Peyer's patch (tissue), 4 donors: ENCODE measurements at regions not wholly inside any gene's neighbourhood (a gene's known extent, or its start where the extent isn't known, plus 50 kb on each side); places are given as distances from the start of the nearest gene placed in this dataset.

ENCODE experiments used
- DNase-seq, 3 donors: peaks; one replicate each; pipeline ENCODE4 v3.0.0-alpha.2; 2017 to 2019
- H3K27ac ChIP-seq, 4 donors: fragments of 200-600 bp; sonication (generic); one replicate each; pipeline ENCODE4 v1.5.1; 2016 to 2019
- H3K27me3 ChIP-seq, 2 donors: fragments of 200-600 bp; sonication (generic); one replicate each; pipeline ENCODE4 v1.5.1; 2019
- H3K36me3 ChIP-seq, 3 donors: fragments of 200-600 bp; sonication (generic); one replicate each; pipeline ENCODE4 v1.5.1; 2016 to 2019
- H3K4me1 ChIP-seq, 4 donors: fragments of 200-600 bp; sonication (generic); one replicate each; pipeline ENCODE4 v1.5.1; 2016 to 2019
- H3K4me3 ChIP-seq, 4 donors: fragments of 200-600 bp; sonication (generic); 1 replicate in 3 of 4; 2 replicates in 1 of 4; pipeline ENCODE4 v1.5.1; 2016 to 2019; ENCODE audit warnings: mild to moderate bottlenecking in 1 of 4
- H3K9me3 ChIP-seq, 4 donors: fragments of 200-600 bp; sonication (generic); one replicate each; pipeline ENCODE4 v1.5.1; 2016 to 2019; ENCODE audit warnings: mild to moderate bottlenecking in 1 of 4
- POLR2A ChIP-seq, 2 donors: fragments of 450-650 bp; IDR thresholded peaks; one replicate each; pipeline ENCODE4 v1.5.1; 2017; ENCODE audit warnings: antibody characterized with exemption in 2 of 2, mild to moderate bottlenecking in 2 of 2, moderate library complexity in 2 of 2
- TF ChIP-seq, protein P1 (sequence below), 6 experiments: fragments of 450-650 bp in 4 of 6; fragments of 200-600 bp in 2 of 6; sonication (generic) in 1 of 6; IDR thresholded peaks; one replicate each; pipeline ENCODE4 v1.5.1; 2017 to 2019; ENCODE audit warnings: antibody characterized with exemption in 6 of 6, mild to moderate bottlenecking in 3 of 6, moderate library complexity in 1 of 6

- no peaks in the 10 kb centered on the region for H3K27me3 ChIP-seq
Measured at GRCh38 chr7:22639396-22639795, 87.6 kb upstream of the IL6 start.

GRCh38 chr7:22635349-22635748 is 91.7 kb upstream of the IL6 start:
- no peak overlapping the region for H3K27ac ChIP-seq
- no peak overlapping the region for H3K4me3 ChIP-seq
- no peaks in the 10 kb centered on the region for H3K9me3 ChIP-seq
- TF ChIP-seq, protein P1, sequence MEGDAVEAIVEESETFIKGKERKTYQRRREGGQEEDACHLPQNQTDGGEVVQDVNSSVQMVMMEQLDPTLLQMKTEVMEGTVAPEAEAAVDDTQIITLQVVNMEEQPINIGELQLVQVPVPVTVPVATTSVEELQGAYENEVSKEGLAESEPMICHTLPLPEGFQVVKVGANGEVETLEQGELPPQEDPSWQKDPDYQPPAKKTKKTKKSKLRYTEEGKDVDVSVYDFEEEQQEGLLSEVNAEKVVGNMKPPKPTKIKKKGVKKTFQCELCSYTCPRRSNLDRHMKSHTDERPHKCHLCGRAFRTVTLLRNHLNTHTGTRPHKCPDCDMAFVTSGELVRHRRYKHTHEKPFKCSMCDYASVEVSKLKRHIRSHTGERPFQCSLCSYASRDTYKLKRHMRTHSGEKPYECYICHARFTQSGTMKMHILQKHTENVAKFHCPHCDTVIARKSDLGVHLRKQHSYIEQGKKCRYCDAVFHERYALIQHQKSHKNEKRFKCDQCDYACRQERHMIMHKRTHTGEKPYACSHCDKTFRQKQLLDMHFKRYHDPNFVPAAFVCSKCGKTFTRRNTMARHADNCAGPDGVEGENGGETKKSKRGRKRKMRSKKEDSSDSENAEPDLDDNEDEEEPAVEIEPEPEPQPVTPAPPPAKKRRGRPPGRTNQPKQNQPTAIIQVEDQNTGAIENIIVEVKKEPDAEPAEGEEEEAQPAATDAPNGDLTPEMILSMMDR (IDR thresholded peaks at IDR 0.05): no peak
- TF ChIP-seq POLR2A (IDR thresholded peaks at IDR 0.05): no peak
- no peaks in the 10 kb centered on the region for H3K27me3 ChIP-seq
- no peak for DNase-seq
- no peaks in the 10 kb centered on the region for H3K36me3 ChIP-seq
- no peaks in the 10 kb centered on the region for H3K4me1 ChIP-seq

More at GRCh38 chr7:22639396-22639795, 87.6 kb upstream of the IL6 start:
- Histone ChIP-seq H3K4me3 (no peak overlapping the region), H3K36me3 (no peaks in the 10 kb centered on the region), H3K9me3 (peaks cover 0 to 3% (median 0%) of the 10 kb centered on the region in 4 donors), H3K4me1 (no peaks in the 10 kb centered on the region), H3K27ac (no peak overlapping the region)
- no peak for DNase-seq
- TF ChIP-seq, protein P1 (IDR thresholded peaks at IDR 0.05): no peak
- no peak for TF ChIP-seq POLR2A (IDR thresholded peaks at IDR 0.05)

DNA sequence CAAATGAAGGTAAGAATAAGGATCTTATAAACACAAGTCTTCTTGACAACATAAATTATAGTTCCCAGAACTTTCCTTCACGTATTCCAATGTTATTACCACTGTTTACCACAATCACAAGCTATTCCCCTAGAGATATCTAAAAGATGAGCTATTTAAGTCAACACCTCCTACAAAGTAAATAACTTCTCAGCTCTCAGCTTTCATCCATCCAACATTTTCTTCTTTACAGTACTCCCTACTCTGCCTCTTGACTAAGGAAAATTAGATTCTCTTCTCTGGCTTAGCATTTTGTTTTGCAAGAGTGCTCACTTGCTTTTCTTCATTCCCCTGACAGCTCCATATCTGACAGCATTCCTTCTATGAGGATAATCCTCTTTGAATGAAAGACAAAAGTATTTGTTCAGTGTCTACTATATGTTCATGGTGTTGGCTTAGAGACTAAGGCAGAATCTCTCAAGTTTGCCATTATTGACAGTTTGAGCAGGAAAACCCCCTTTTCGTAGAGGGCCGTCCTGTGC is 93.0 kb upstream of the IL6 start:
- DNase-seq: no peak
- no peak overlapping the region for H3K27ac ChIP-seq
- H3K27me3 ChIP-seq: no peaks in the 10 kb centered on the region
- no peak for TF ChIP-seq POLR2A (IDR thresholded peaks at IDR 0.05)
- TF ChIP-seq, protein P1 (IDR thresholded peaks at IDR 0.05): no peak
- no peaks in the 10 kb centered on the region for H3K36me3 ChIP-seq
- no peaks in the 10 kb centered on the region for H3K4me1 ChIP-seq
- H3K9me3 ChIP-seq: no peaks in the 10 kb centered on the region
- H3K4me3 ChIP-seq: no peak overlapping the region

DNA sequence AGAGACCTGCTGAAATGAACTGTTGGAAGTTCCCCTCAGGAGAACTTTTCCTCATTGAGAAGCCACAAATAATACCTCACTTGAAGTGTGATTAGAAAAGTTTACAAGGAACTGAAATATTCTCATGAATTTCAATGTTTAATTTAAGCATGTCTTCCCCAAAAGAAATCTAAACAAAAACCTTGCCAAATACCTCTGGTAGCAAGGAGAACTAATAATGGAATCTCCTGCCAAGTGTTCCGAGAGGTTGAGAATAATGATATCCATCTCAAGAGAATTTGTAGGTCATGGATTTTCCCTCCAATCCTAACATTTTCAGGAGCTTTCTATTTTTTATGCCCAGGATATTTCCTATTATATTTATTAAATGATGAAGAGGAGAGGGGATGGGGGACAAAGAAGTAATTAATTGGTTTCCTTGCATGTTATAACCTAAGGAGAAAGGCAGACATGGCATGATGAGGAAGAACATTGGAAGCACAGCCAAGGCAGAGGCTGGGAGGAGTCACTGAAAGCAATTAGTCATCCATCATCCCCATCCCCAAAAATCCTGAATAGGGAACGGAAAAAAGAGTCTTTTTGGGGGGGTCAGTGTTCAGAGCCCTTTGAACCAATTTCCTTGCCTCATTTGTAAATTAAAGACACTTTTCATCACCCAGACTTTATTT is 93.6 kb upstream of the IL6 start:
- H3K4me3 ChIP-seq: no peak overlapping the region
- H3K27me3 ChIP-seq: no peaks in the 10 kb centered on the region
- H3K9me3 ChIP-seq: no peaks in the 10 kb centered on the region
- no peak for DNase-seq
- TF ChIP-seq, protein P1 (IDR thresholded peaks at IDR 0.05): no peak
- no peak for TF ChIP-seq POLR2A (IDR thresholded peaks at IDR 0.05)
- H3K4me1 ChIP-seq: no peaks in the 10 kb centered on the region
- no peak overlapping the region for H3K27ac ChIP-seq
- no peaks in the 10 kb centered on the region for H3K36me3 ChIP-seq

GRCh38 chr7:22632674-22633073 is 94.3 kb upstream of the IL6 start:
- Histone ChIP-seq H3K27me3 (no peaks in the 10 kb centered on the region), H3K4me3 (no peak overlapping the region), H3K36me3 (no peaks in the 10 kb centered on the region), H3K27ac (no peak overlapping the region), H3K9me3 (no peaks in the 10 kb centered on the region), H3K4me1 (no peaks in the 10 kb centered on the region)
- TF ChIP-seq, protein P1 (IDR thresholded peaks at IDR 0.05): no peak
- no peak for TF ChIP-seq POLR2A (IDR thresholded peaks at IDR 0.05)
- no peak for DNase-seq
